ENCODE measurements at regions not wholly inside any gene's neighbourhood (a gene's known extent, or its start where the extent isn't known, plus 50 kb on each side); places are given as distances from the start of the nearest gene placed in this dataset.

DNA sequence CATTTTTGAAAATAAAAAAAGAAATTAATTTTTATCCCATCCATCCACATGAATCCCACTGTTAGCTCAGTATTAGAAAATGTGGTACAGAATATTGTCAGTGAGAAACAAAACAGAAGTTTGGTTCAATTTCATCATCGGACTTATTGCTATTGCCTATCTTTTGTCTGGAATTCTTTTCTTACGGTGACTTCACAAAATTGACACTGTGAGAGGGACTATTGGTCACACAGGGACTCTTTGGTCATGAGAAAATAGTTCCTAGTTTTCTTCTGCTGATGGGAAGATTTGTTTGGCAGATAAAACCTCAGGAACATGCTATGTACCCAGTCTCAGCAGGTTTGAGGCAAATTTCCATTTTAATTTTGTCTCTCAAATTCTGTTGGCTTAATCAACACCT, 186.2 kb upstream of the ELL2 start:
- H3K27ac ChIP-seq: no peak overlapping the region
- no peak for TF ChIP-seq CTCF (conservative IDR thresholded peaks at IDR 0.05)

- H3K27ac ChIP-seq: no peak overlapping the region
- no peak for TF ChIP-seq CTCF (conservative IDR thresholded peaks at IDR 0.05)
Observed at GRCh38 chr5:96146675-96147074, 185.0 kb upstream of the ELL2 start.

DNA sequence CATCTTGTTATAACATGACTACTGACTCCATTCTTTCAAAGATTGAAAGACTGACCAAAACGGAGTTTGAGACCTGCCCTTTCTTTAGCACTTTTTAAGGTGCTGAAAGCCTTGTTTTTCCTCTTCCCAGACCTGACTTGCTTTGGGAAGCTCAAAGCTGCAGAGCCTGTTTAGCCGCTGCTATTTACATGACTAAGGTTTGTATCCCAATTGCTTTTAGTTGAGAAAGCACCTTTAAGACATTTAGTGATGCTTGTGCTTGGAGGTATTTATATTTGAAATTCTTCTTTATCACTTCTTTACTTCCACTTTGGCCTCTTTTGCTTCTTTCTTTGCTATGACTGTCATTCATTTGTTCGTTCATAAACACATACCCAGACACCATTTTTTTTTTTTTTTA, 182.6 kb upstream of the ELL2 start:
- TF ChIP-seq CTCF (conservative IDR thresholded peaks at IDR 0.05): no peak
- peak overlapping the region; percentile 62 for H3K27ac ChIP-seq

DNA sequence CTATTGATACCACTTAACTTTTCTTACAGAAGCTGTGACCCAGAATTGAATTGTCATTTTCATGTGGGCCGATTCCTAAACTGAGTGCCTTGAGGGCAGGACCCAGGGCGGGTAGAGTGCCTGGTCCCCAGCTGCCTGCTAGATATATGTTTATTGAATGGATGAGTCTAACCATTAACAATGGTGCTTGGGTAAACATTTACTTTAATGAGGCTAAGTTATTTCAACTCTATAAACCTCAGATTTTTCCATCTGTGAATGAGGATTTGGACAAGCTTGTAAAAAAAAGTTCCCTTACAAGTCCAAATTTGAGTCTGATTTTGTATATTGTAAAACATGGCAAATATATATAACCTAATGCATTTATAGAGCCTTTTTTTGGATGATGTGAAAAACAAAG, 181.8 kb upstream of the ELL2 start:
- peak overlapping the region; percentile 62 for H3K27ac ChIP-seq
- no peak for TF ChIP-seq CTCF (conservative IDR thresholded peaks at IDR 0.05)

DNA sequence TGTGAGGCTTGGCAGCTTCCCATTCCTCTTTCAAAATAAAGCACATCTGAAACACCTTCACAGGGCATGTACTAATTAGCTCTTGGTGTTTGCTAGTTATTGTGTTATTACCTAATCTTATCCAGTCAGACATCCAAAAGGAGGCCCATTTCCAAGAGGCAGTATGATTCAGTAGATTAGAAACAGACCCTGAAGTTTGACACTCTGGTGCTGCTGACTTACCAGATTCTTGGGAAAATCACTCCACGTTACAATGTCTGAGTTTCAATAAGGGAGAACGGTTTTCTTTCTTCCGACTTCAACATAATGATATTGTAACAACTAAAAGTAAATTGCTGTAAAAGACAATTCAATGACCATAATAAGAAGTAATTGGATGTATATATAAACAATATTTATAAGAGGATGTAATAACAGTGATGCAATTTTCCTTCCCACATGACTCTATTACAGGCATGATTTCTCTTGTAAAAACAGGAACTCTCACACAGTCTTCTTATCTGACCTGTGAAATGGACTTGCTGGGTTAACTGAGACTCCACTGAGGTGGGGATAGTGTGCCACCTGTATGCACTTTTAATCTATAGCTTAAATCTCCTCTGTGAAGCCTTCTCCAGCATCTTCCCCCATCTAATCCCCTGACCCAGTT, 181.3 kb upstream of the ELL2 start:
- H3K27ac ChIP-seq: peak overlapping the region; percentile 62
- no peak for TF ChIP-seq CTCF (conservative IDR thresholded peaks at IDR 0.05)

GRCh38 chr5:96142184-96142781, 180.6 kb upstream of the ELL2 start:
- TF ChIP-seq CTCF (conservative IDR thresholded peaks at IDR 0.05): no peak
- peak overlapping the region; percentile 62 for H3K27ac ChIP-seq

GRCh38 chr5:96141749-96142148, 180.1 kb upstream of the ELL2 start:
- no peak for TF ChIP-seq CTCF (conservative IDR thresholded peaks at IDR 0.05)
- H3K27ac ChIP-seq: peak overlapping the region; percentile 62

Measured in VCaP (cell line).